Endometrium (tissue), 2 donors: ENCODE measurements at regions not wholly inside any gene's neighbourhood (a gene's known extent, or its start where the extent isn't known, plus 50 kb on each side); places are given as distances from the start of the nearest gene placed in this dataset.
"Not testable (repeated sequence)": the region's sequence is repeated elsewhere in the genome, so short reads cannot be mapped to it uniquely, and the experiment has no call there.

Experiments used
- FAIRE-seq: peaks from 2 replicates; lab custom pipeline; 2012; peaks lifted over from hg19 to GRCh38; lab: Jason Lieb, UNC
- donor health status: control.
- donor health status: control.

GRCh38 chr3:3446251-3446650 is 266.8 kb upstream of the CRBN start:
- no peak for FAIRE-seq

- no peak for FAIRE-seq
Observed at GRCh38 chr3:3443482-3443881, 264.0 kb upstream of the CRBN start.

DNA sequence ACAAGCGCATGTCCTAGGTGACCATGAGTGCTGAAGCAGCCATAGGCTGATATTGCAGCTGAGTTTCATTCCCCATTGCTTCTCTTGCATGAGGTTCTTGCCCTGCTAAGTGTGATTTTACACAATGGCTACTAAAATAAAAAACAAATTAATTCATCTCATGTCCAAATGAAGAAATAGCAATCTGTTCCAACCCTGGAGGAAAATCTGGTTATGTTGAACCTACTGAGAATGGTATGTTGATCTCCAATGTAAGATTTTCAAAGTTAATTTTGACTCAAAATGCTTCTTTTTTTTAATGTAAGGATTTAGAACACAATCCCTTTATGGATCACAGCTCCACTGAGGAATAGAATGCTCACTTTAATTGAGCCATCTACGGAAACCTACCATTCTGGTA is 254.2 kb upstream of the CRBN start:
- FAIRE-seq = no peak

- FAIRE-seq = no peak
Observed at GRCh38 chr3:3429841-3430240, 250.3 kb upstream of the CRBN start.

DNA sequence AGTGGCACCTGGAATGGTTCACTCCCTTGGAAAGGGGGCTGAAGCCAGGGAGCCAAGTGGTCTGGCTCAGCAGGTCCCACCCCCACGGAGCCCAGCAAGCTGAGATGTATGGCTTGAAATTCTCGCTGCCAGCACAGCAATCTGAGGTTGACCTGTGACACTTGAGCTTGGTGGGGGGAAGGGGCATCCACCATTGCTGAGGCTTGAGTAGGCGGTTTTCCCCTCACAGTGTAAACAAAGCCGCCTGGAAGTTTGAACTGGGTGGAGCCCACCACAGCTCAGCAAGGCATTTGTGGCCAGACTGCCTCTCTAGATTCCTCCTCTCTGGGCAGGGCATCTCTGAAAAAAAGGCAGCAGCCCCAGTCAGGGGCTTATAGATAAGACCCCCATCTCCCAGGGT is 228.2 kb upstream of the CRBN start:
- FAIRE-seq = not testable (repeated sequence)

- FAIRE-seq = no peak
Observed at GRCh38 chr3:3405131-3405530, 225.6 kb upstream of the CRBN start.

GRCh38 chr3:3403700-3404099 is 224.2 kb upstream of the CRBN start:
- no peak for FAIRE-seq

DNA sequence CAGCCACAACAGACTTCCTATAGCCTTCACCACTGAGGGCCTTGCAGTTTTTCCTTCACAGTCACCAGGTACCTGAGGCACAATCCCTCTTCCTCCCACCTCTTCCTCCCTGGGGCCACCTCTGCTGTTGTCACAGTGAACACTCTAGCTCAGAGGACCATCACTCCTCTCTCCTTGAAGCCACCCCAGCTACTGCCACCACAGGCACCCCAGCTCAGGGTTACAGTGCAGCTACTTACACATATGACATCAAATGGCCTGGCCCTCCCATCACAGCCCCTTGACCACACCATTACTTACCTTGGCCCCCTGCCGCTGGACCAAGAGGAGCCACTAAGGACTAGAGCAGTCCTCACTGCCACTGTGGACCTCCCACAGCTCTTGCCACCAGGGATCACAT is 213.5 kb upstream of the CRBN start:
- FAIRE-seq = no peak

- no peak for FAIRE-seq
Observed at GRCh38 chr3:3383461-3383860, 204.0 kb upstream of the CRBN start.

DNA sequence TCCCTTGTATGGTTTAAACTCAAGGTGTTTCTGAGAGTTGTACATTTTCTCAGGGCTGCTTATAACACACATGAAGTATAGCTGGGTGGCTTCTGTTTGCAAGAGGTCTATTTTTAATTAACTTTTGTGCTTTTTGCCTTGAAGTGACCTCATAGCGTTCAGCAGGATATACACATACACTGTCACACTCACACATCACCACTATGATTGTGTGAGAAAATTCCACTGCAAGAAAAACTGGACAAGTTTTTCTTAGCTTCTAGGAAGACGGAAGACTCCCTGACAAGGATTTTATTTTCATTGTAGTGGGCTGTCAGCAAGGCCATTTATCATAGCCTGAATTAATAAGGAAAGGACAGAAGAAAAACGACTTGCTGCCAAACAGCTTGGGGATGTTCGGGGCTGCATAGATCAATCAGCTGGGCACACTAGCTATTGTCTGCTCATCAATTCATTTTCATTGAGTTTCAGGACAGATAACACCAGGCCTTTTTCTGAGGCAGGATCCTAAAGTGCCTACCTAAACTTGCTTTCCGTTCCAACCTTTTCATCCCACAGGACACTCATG is 192.8 kb upstream of the CRBN start:
- FAIRE-seq = no peak

- no peak for FAIRE-seq
Observed at GRCh38 chr3:3368306-3368705, 188.8 kb upstream of the CRBN start.

DNA sequence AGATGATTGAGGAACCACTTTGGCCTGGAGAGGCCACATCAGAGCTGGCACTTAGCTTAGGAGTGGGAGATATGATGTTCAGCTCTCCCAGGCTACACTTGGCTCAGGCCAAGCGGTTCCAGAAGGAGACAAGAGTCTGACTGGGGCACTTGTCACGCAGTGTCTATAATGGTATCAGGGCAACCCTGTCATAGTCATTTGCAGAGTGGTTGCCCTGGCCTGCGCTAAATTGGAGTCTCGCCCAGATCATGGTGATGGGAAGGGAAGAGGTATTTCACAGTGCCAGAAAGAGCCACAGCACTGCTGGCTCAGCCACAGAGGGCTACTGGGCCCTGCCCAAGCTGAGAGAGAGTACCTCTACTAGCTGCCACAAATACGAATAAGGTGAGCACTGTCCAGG is 186.9 kb upstream of the CRBN start:
- no peak for FAIRE-seq

- FAIRE-seq = no peak
Observed at GRCh38 chr3:3365716-3366115, 186.2 kb upstream of the CRBN start.

GRCh38 chr3:3356846-3357245 is 177.4 kb upstream of the CRBN start:
- FAIRE-seq = peak; percentile 90

GRCh38 chr3:3355442-3355841 is 176.0 kb upstream of the CRBN start:
- no peak for FAIRE-seq

GRCh38 chr3:3353153-3353552 is 173.7 kb upstream of the CRBN start:
- FAIRE-seq = no peak

GRCh38 chr3:3351226-3351625 is 171.7 kb upstream of the CRBN start:
- FAIRE-seq = no peak

GRCh38 chr3:3347056-3347455 is 167.6 kb upstream of the CRBN start:
- not testable (repeated sequence) for FAIRE-seq

- no peak for FAIRE-seq
Observed at GRCh38 chr3:3346556-3346955, 167.1 kb upstream of the CRBN start.

DNA sequence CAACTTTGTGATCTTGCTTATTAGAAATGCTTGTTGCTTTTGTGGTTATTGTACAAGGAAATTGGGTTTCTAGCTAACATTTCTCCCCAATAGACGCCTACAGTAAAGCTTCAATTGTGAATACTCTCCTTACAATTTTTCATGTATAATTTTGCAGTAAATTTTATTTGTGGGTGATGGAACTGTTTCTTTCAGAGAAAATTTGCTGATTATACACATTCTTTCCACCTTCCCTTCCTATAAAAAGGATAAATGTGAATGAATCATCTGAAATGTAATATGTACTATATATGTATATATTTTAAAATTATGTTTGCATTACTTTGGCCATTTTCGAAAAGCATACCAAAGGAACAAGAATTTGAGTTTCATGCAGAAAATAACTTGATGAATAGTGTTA is 162.7 kb upstream of the CRBN start:
- FAIRE-seq = no peak

- FAIRE-seq = no peak
Observed at GRCh38 chr3:3340965-3341895, 161.7 kb upstream of the CRBN start.

GRCh38 chr3:3340526-3340925 is 161.0 kb upstream of the CRBN start:
- FAIRE-seq = no peak

DNA sequence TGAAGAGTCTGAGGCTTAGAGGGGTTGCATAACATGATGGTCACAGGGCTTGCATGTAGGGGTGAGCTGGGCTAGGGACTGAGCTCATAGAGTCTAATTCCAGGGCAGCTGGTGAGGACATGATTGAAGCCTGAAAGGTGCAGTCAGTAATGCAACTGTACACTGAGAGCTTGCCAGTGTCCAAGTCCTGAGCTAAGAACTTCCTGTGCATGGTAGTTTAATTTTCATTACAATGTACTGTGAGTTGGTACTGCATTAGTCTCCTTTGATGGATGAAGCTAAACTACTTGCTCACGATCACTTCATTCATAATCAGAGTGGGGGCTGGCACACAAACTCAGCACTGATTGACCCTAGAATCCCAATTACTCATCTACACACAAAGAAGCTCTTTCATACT is 156.4 kb upstream of the CRBN start:
- FAIRE-seq = no peak

DNA sequence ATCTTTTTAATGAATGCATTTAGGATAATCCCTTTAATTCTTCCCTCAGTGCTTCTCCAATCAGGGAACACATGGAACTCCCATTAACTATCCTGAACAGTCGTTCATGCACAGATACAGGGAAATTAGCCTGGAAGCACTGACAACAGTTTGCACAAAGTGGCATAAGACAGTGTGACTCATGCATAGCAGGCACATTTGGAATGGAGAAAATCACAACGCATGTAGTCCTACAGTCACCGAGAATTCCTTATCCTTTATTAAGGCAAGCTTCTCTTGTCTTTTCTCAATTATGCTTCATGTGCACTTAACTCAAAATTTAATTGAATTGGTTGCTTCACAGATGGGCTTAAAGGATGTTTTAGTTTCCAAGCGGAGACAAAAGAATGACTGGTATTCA is 155.0 kb upstream of the CRBN start:
- no peak for FAIRE-seq
